ENCODE measurements at regions not wholly inside any gene's neighbourhood (a gene's known extent, or its start where the extent isn't known, plus 50 kb on each side); places are given as distances from the start of the nearest gene placed in this dataset.

GRCh38 chr1:238302646-238303045, 411.9 kb upstream of the ZP4 start:
- no peak overlapping the region for H3K27ac ChIP-seq
- TF ChIP-seq CTCF (conservative IDR thresholded peaks at IDR 0.05): no peak
- no peak for TF ChIP-seq EZH2 (IDR thresholded peaks at IDR 0.05; ENCODE audit: low read depth)
- BruUV-seq (replicated peaks): no TSS peak
- no peak overlapping the region for H3K4me3 ChIP-seq
- POLR2A ChIA-PET (ENCODE audit: unreplicated experiment): no interaction called here
- no peak overlapping the region for H3K4me2 ChIP-seq
- H3K9me3 ChIP-seq (ENCODE audit: insufficient read depth, low read depth): no peaks in the 10 kb centered on the region
- no peaks in the 10 kb centered on the region for H4K20me1 ChIP-seq (ENCODE audit: insufficient read depth)
- H2AFZ ChIP-seq: no peak overlapping the region
- intact Hi-C loops (cut with micrococcal nuclease; ENCODE audit: unreplicated experiment): no loop called here
- no peaks in the 10 kb centered on the region for H3K79me2 ChIP-seq (ENCODE audit: low read depth)
- H3F3A ChIP-seq (ENCODE audit: insufficient read depth, low read depth): no peaks in the 10 kb centered on the region
- H3K9me2 ChIP-seq (ENCODE audit: insufficient read depth): no peaks in the 10 kb centered on the region; the same call in 1 of the 2 replicates
- no peaks in the 10 kb centered on the region for H3K4me1 ChIP-seq (replicated peaks; ENCODE audit: insufficient read depth)
- no peaks in the 10 kb centered on the region for H3K27me3 ChIP-seq (ENCODE audit: insufficient read depth, low read depth)
- H3K36me3 ChIP-seq (ENCODE audit: low read depth): no peaks in the 10 kb centered on the region
- no peak for DNase-seq
- CTCF ChIA-PET: no interaction called here

GRCh38 chr1:238296371-238296770, 405.6 kb upstream of the ZP4 start:
- H3F3A ChIP-seq (ENCODE audit: insufficient read depth, low read depth): no peaks in the 10 kb centered on the region
- H3K4me1 ChIP-seq (replicated peaks; ENCODE audit: insufficient read depth): no peaks in the 10 kb centered on the region
- no TSS peak for BruUV-seq (replicated peaks)
- H3K9me2 ChIP-seq (ENCODE audit: insufficient read depth): no peaks in the 10 kb centered on the region; the same call in 1 of the 2 replicates
- H3K4me2 ChIP-seq: no peak overlapping the region
- H3K4me3 ChIP-seq: no peak overlapping the region
- ChIA-PET CTCF (no interaction called here), POLR2A (ENCODE audit: unreplicated experiment) (no interaction called here)
- H3K27ac ChIP-seq: no peak overlapping the region
- no peak for DNase-seq
- intact Hi-C loops (cut with micrococcal nuclease; ENCODE audit: unreplicated experiment): no loop called here
- no peaks in the 10 kb centered on the region for H3K9me3 ChIP-seq (ENCODE audit: insufficient read depth, low read depth)
- no peak for TF ChIP-seq EZH2 (IDR thresholded peaks at IDR 0.05; ENCODE audit: low read depth)
- TF ChIP-seq CTCF (conservative IDR thresholded peaks at IDR 0.05): no peak
- no peaks in the 10 kb centered on the region for H3K79me2 ChIP-seq (ENCODE audit: low read depth)
- no peak overlapping the region for H2AFZ ChIP-seq
- H4K20me1 ChIP-seq (ENCODE audit: insufficient read depth): no peaks in the 10 kb centered on the region
- peaks cover 13% of the 10 kb centered on the region; the same call in 1 of the 2 replicates for H3K27me3 ChIP-seq (ENCODE audit: insufficient read depth, low read depth)
- H3K36me3 ChIP-seq (ENCODE audit: low read depth): no peaks in the 10 kb centered on the region

- ChIA-PET POLR2A (ENCODE audit: unreplicated experiment) (no interaction called here), CTCF (no interaction called here)
- no peak for DNase-seq
- no peak overlapping the region for H2AFZ ChIP-seq
- no peaks in the 10 kb centered on the region for H3K9me3 ChIP-seq (ENCODE audit: insufficient read depth, low read depth)
- H3K27me3 ChIP-seq (ENCODE audit: insufficient read depth, low read depth): peaks cover 13% of the 10 kb centered on the region; the same call in 1 of the 2 replicates
- BruUV-seq (replicated peaks): no TSS peak
- no peaks in the 10 kb centered on the region for H3K79me2 ChIP-seq (ENCODE audit: low read depth)
- no peak for TF ChIP-seq EZH2 (IDR thresholded peaks at IDR 0.05; ENCODE audit: low read depth)
- no peak for TF ChIP-seq CTCF (conservative IDR thresholded peaks at IDR 0.05)
- no peaks in the 10 kb centered on the region for H3K9me2 ChIP-seq (ENCODE audit: insufficient read depth)
- H3K27ac ChIP-seq: no peak overlapping the region
- no peak overlapping the region for H3K4me2 ChIP-seq
- H3F3A ChIP-seq (ENCODE audit: insufficient read depth, low read depth): no peaks in the 10 kb centered on the region
- intact Hi-C loops (cut with micrococcal nuclease; ENCODE audit: unreplicated experiment): no loop called here
- no peaks in the 10 kb centered on the region for H3K4me1 ChIP-seq (replicated peaks; ENCODE audit: insufficient read depth)
- H3K4me3 ChIP-seq: no peak overlapping the region
- no peaks in the 10 kb centered on the region for H3K36me3 ChIP-seq (ENCODE audit: low read depth)
- H4K20me1 ChIP-seq (ENCODE audit: insufficient read depth): no peaks in the 10 kb centered on the region
These were observed 402.4 kb upstream of the ZP4 start for GRCh38 chr1:238293075-238293474.
